ENCODE measurements at regions not wholly inside any gene's neighbourhood (a gene's known extent, or its start where the extent isn't known, plus 50 kb on each side); places are given as distances from the start of the nearest gene placed in this dataset.

DNA sequence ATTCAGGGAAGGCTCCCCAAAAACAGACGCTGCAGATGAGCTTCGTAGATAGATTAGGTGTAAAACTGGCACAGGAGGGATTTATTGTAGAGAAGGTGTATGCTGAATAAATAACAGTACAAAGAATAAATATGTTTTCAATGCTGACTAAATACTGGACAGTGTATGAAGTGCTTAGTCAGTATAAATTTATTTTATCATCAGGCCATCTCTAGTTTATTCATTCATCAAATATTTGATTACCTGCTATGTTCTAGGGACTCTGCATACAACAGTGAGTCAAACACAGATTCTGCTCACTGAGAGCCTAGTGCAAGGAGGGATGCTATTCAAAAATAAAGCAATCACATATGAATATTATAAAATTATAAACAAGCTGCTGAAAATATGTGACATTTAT, 63.6 kb upstream of the TSPAN5 start:
- Histone ChIP-seq H3K36me3 (ENCODE audit: control insufficient read depth in 2 of 3, insufficient read depth in 3 of 3, low read length in 3 of 3) (no peaks in the 10 kb centered on the region), H3K27me3 (ENCODE audit: control insufficient read depth, insufficient read depth, low read length) (no peaks in the 10 kb centered on the region), H3K27ac (ENCODE audit: low read depth in 2 of 2, low read length in 2 of 2) (no peak overlapping the region), H3K9me3 (ENCODE audit: control insufficient read depth in 2 of 3, insufficient read depth in 1 of 3, low read length in 3 of 3) (no peaks in the 10 kb centered on the region), H3K4me3 (ENCODE audit: low read length in 3 of 3) (no peak overlapping the region), H3K4me1 (ENCODE audit: control insufficient read depth in 2 of 3, insufficient read depth in 2 of 3, low read depth in 1 of 3, low read length in 3 of 3) (no peaks in the 10 kb centered on the region), H3K9ac (ENCODE audit: low read length in 3 of 3) (no peak overlapping the region)
- intact Hi-C loops (cut with DNase I): no loop called here
- TF ChIP-seq CTCF (IDR thresholded peaks at IDR 0.05; ENCODE audit: borderline replicate concordance, extremely low read depth, insufficient read depth): no peak
- DNase-seq: no peak
- no peak for FAIRE-seq

DNA sequence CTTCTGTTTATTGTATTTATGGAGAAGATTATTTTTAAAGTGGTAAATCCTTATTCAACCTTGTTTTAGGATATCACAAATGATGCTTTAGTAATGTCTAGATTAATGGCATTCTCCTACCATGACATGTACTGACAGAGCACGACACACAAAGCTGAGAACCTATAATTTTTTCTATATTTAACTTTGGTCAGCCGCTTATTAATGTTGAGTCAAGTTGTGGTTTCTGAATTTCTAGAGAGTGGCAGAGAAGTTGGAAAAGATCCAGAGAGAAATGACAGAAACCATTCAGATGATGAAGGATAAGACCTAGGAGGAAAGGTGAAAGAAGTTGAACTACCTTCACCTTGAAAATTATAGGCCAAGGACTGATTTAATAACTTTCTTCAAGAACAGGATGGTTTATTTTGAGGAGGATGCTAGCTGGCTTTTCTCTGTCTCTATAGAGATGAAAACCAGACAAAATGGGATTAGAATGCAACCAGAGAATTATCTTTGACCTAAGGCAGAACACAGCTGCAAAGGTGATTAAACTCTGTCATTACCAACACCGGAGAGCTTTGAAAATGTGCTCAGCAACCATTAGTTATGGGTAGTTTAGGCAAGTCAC, 62.6 kb upstream of the TSPAN5 start:
- H3K36me3 ChIP-seq (ENCODE audit: control insufficient read depth in 2 of 3, insufficient read depth in 3 of 3, low read length in 3 of 3): no peaks in the 10 kb centered on the region
- no peak for TF ChIP-seq CTCF (IDR thresholded peaks at IDR 0.05; ENCODE audit: borderline replicate concordance, extremely low read depth, insufficient read depth)
- DNase-seq (no peak), FAIRE-seq (no peak)
- H3K4me1 ChIP-seq (ENCODE audit: control insufficient read depth in 2 of 3, insufficient read depth in 2 of 3, low read depth in 1 of 3, low read length in 3 of 3): no peaks in the 10 kb centered on the region
- H3K27ac ChIP-seq (ENCODE audit: low read depth in 2 of 2, low read length in 2 of 2): no peak overlapping the region
- no peaks in the 10 kb centered on the region for H3K9me3 ChIP-seq (ENCODE audit: control insufficient read depth in 2 of 3, insufficient read depth in 1 of 3, low read length in 3 of 3)
- no peaks in the 10 kb centered on the region for H3K27me3 ChIP-seq (ENCODE audit: control insufficient read depth, insufficient read depth, low read length)
- H3K9ac ChIP-seq (ENCODE audit: low read length in 3 of 3): no peak overlapping the region
- H3K4me3 ChIP-seq (ENCODE audit: low read length in 3 of 3): no peak overlapping the region
- intact Hi-C loops (cut with DNase I): no loop called here

- Histone ChIP-seq H3K4me3 (ENCODE audit: low read length in 3 of 3) (no peak overlapping the region), H3K27ac (ENCODE audit: low read depth in 2 of 2, low read length in 2 of 2) (no peak overlapping the region), H3K9ac (ENCODE audit: low read length in 3 of 3) (no peak overlapping the region), H3K9me3 (ENCODE audit: control insufficient read depth in 2 of 3, insufficient read depth in 1 of 3, low read length in 3 of 3) (no peaks in the 10 kb centered on the region), H3K4me1 (ENCODE audit: control insufficient read depth in 2 of 3, insufficient read depth in 2 of 3, low read depth in 1 of 3, low read length in 3 of 3) (no peaks in the 10 kb centered on the region), H3K36me3 (ENCODE audit: control insufficient read depth in 2 of 3, insufficient read depth in 3 of 3, low read length in 3 of 3) (no peaks in the 10 kb centered on the region), H3K27me3 (ENCODE audit: control insufficient read depth, insufficient read depth, low read length) (no peaks in the 10 kb centered on the region)
- DNase-seq: peak in 1 of 5 donors; percentile 14
- FAIRE-seq: no peak
- TF ChIP-seq CTCF (IDR thresholded peaks at IDR 0.05; ENCODE audit: borderline replicate concordance, extremely low read depth, insufficient read depth): no peak
- intact Hi-C loops (cut with DNase I): no loop called here
Observed at GRCh38 chr4:98716796-98717195, 58.4 kb upstream of the TSPAN5 start.

DNA sequence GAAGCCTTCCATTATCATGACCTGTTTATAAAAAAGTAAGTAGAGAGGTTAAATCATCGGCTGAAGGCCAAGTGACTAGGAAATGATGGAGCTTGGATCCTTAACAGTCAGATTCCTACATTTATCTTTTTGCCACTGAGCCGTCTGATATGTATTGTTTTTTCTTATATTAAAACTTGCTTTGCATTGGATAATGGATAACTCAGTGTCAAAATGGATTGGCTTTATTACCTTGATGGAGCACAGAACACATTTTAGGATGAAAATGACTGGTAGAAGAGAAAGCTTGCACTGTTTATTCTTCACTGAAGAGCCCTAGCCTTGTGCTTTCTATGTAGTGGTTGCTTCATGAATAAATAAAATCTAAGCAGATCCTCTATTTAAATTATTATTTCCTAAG, 54.2 kb upstream of the TSPAN5 start:
- no peak for FAIRE-seq
- no peaks in the 10 kb centered on the region for H3K9me3 ChIP-seq (ENCODE audit: control insufficient read depth in 2 of 3, insufficient read depth in 1 of 3, low read length in 3 of 3)

More for the DNA sequence above, 54.2 kb upstream of the TSPAN5 start:
- Histone ChIP-seq H3K9ac (ENCODE audit: low read length in 3 of 3) (no peak overlapping the region), H3K36me3 (ENCODE audit: control insufficient read depth in 2 of 3, insufficient read depth in 3 of 3, low read length in 3 of 3) (no peaks in the 10 kb centered on the region), H3K27ac (ENCODE audit: low read depth in 2 of 2, low read length in 2 of 2) (no peak overlapping the region), H3K27me3 (ENCODE audit: control insufficient read depth, insufficient read depth, low read length) (no peaks in the 10 kb centered on the region), H3K4me1 (ENCODE audit: control insufficient read depth in 2 of 3, insufficient read depth in 2 of 3, low read depth in 1 of 3, low read length in 3 of 3) (no peaks in the 10 kb centered on the region), H3K4me3 (ENCODE audit: low read length in 3 of 3) (no peak overlapping the region)
- no peak for DNase-seq
- intact Hi-C loops (cut with DNase I): no loop called here
- no peak for TF ChIP-seq CTCF (IDR thresholded peaks at IDR 0.05; ENCODE audit: borderline replicate concordance, extremely low read depth, insufficient read depth)
